Keratinocyte (primary cell): ENCODE measurements at regions not wholly inside any gene's neighbourhood (a gene's known extent, or its start where the extent isn't known, plus 50 kb on each side); places are given as distances from the start of the nearest gene placed in this dataset.

Experiments
- DNase-seq: peaks from one replicate; pipeline ENCODE4 v3.0.0-alpha.2; 2011; ENCODE audit warnings: low read depth, missing footprints, low spot score
- FAIRE-seq: peaks from 2 replicates; lab custom pipeline; 2011; peaks lifted over from hg19 to GRCh38; lab: Jason Lieb, UNC
- H2AFZ ChIP-seq: 2 replicates; pipeline ENCODE4 v1.6.0; 2012; ENCODE audit warnings: low read length, control low read depth, inconsistent platforms; ENCODE audit not compliant: control insufficient read depth
- H3K27ac ChIP-seq: 2 replicates; pipeline ENCODE4 v1.5.1; 2011; ENCODE audit warnings: low read length; ENCODE audit not compliant: control insufficient read depth, insufficient read depth
- H3K27me3 ChIP-seq: 3 replicates; pipeline ENCODE4 v1.6.0; 2011; ENCODE audit warnings: low read length; ENCODE audit not compliant: control insufficient read depth, insufficient read depth; ENCODE audit errors: extremely low read depth
- H3K36me3 ChIP-seq, 2 experiments: 2 replicates in 1 of 2; 3 replicates in 1 of 2; pipeline ENCODE4 v1.5.1; 2011; ENCODE audit warnings: low read length in 2 of 2, mild to moderate bottlenecking in 1 of 2; ENCODE audit not compliant: control insufficient read depth in 2 of 2, insufficient read depth in 2 of 2; ENCODE audit errors: extremely low read depth in 1 of 2
- H3K4me1 ChIP-seq: 3 replicates; pipeline ENCODE4 v1.5.1; 2011; ENCODE audit warnings: low read length; ENCODE audit not compliant: control insufficient read depth, insufficient read depth; ENCODE audit errors: extremely low read depth
- H3K4me2 ChIP-seq: 3 replicates; pipeline ENCODE4 v1.6.0; 2011; ENCODE audit warnings: low read depth, low read length; ENCODE audit not compliant: control insufficient read depth, insufficient read depth; ENCODE audit errors: extremely low read depth
- H3K4me3 ChIP-seq, 3 experiments: fragments of 200-600 bp in 1 of 3; sonication (generic) in 1 of 3; 2 replicates in 2 of 3; 3 replicates in 1 of 3; pipeline ENCODE4 v1.5.1; 2011 to 2016; ENCODE audit warnings: low read length in 3 of 3, mild to moderate bottlenecking in 3 of 3, control low read depth in 2 of 3, inconsistent platforms in 1 of 3, low read depth in 1 of 3, mixed read lengths in 1 of 3, mixed run types in 1 of 3, moderate library complexity in 1 of 3; ENCODE audit not compliant: control insufficient read depth in 2 of 3, insufficient read depth in 2 of 3; ENCODE audit errors: extremely low read depth in 1 of 3
- H3K79me2 ChIP-seq: 2 replicates; pipeline ENCODE4 v1.6.0; 2012; ENCODE audit warnings: low read length; ENCODE audit not compliant: control insufficient read depth, insufficient read depth
- H3K9ac ChIP-seq: 3 replicates; pipeline ENCODE4 v1.6.0; 2011; ENCODE audit warnings: low read length; ENCODE audit not compliant: control insufficient read depth, insufficient read depth; ENCODE audit errors: extremely low read depth
- H3K9me1 ChIP-seq: 3 replicates; pipeline ENCODE4 v1.6.0; 2011; ENCODE audit warnings: low read length; ENCODE audit not compliant: control insufficient read depth, insufficient read depth; ENCODE audit errors: extremely low read depth
- H3K9me3 ChIP-seq: 2 replicates; pipeline ENCODE4 v1.5.1; 2012; ENCODE audit warnings: low read depth, low read length; ENCODE audit not compliant: control insufficient read depth
- H4K20me1 ChIP-seq: 3 replicates; pipeline ENCODE4 v1.6.0; 2011; ENCODE audit warnings: low read length; ENCODE audit not compliant: control insufficient read depth, insufficient read depth; ENCODE audit errors: extremely low read depth
- CTCF ChIP-seq, 3 experiments: IDR thresholded peaks in 1 of 3; conservative IDR thresholded peaks in 1 of 3; optimal IDR thresholded peaks in 1 of 3; 2 replicates in 2 of 3; 3 replicates in 1 of 3; pipeline versions ENCODE3 to v1.5.1; 2011; ENCODE audit warnings: low read length in 3 of 3, mild to moderate bottlenecking in 3 of 3, moderate library complexity in 2 of 3, control low read depth in 1 of 3, inconsistent platforms in 1 of 3; ENCODE audit not compliant: insufficient read depth in 2 of 3; ENCODE audit errors: extremely low read depth in 1 of 3
- EZH2 ChIP-seq: IDR thresholded peaks from one replicate; pipeline ENCODE4 v1.6.1; 2012; ENCODE audit warnings: inconsistent platforms, mild to moderate bottlenecking, low read length, moderate library complexity
- dilution Hi-C: fragments of 300-500 bp; cut with MboI; formaldehyde crosslinking; loops from one replicate; pipeline ENCODE4 v1.7.0; 2020; ENCODE audit warnings: low sequenced_read_pairs; ENCODE audit not compliant: extremely low pct_ligation_motif_present

GRCh38 chr5:109950634-109951033 lies 260.9 kb downstream of the MAN2A1 start:
- no peaks in the 10 kb centered on the region for H3K36me3 ChIP-seq
- dilution Hi-C loops, result no loop called here
- H3K9me1 ChIP-seq, result no peaks in the 10 kb centered on the region
- no peak for TF ChIP-seq EZH2
- TF ChIP-seq CTCF (optimal IDR thresholded peaks at IDR 0.05 in 1 of 3, IDR thresholded peaks at IDR 0.05 in 1 of 3, conservative IDR thresholded peaks at IDR 0.05 in 1 of 3; ENCODE audit: extremely low read depth in 1 of 3, insufficient read depth in 2 of 3, low read length in 3 of 3), result no peak
- H3K79me2 ChIP-seq, result no peaks in the 10 kb centered on the region
- no peaks in the 10 kb centered on the region for H3K9me3 ChIP-seq
- no peaks in the 10 kb centered on the region for H4K20me1 ChIP-seq
- no peak overlapping the region for H3K4me2 ChIP-seq
- no peak overlapping the region for H3K27ac ChIP-seq
- no peak for FAIRE-seq
- no peak for DNase-seq
- no peak overlapping the region for H3K4me3 ChIP-seq
- H2AFZ ChIP-seq, result no peak overlapping the region
- H3K9ac ChIP-seq, result no peak overlapping the region
- no peaks in the 10 kb centered on the region for H3K4me1 ChIP-seq
- no peaks in the 10 kb centered on the region for H3K27me3 ChIP-seq

- no peak overlapping the region for H3K4me3 ChIP-seq
- H3K9me3 ChIP-seq, result no peaks in the 10 kb centered on the region
- no peak for DNase-seq
- no peak for FAIRE-seq
- H3K27ac ChIP-seq, result no peak overlapping the region
- H3K4me2 ChIP-seq, result no peak overlapping the region
- dilution Hi-C loops, result no loop called here
- H3K9me1 ChIP-seq, result no peaks in the 10 kb centered on the region
- TF ChIP-seq EZH2, result no peak
- no peak for TF ChIP-seq CTCF (optimal IDR thresholded peaks at IDR 0.05 in 1 of 3, IDR thresholded peaks at IDR 0.05 in 1 of 3, conservative IDR thresholded peaks at IDR 0.05 in 1 of 3; ENCODE audit: extremely low read depth in 1 of 3, insufficient read depth in 2 of 3, low read length in 3 of 3)
- no peaks in the 10 kb centered on the region for H3K79me2 ChIP-seq
- no peak overlapping the region for H3K9ac ChIP-seq
- H3K4me1 ChIP-seq, result no peaks in the 10 kb centered on the region
- H2AFZ ChIP-seq, result no peak overlapping the region
- H3K27me3 ChIP-seq, result no peaks in the 10 kb centered on the region
- no peaks in the 10 kb centered on the region for H4K20me1 ChIP-seq
- no peaks in the 10 kb centered on the region for H3K36me3 ChIP-seq
Measured at GRCh38 chr5:109951348-109951747, 261.6 kb downstream of the MAN2A1 start.
